Activated T-cell treated with anti-CD3 and anti-CD28 coated beads, Interleukin-2, amount 50 U/mL, for 4 hours (primary cell): ENCODE measurements at regions not wholly inside any gene's neighbourhood (a gene's known extent, or its start where the extent isn't known, plus 50 kb on each side); places are given as distances from the start of the nearest gene placed in this dataset.
"Not testable (repeated sequence)": the region's sequence is repeated elsewhere in the genome, so short reads cannot be mapped to it uniquely, and the experiment has no call there.

Experiments
- ATAC-seq, 2 donors: fragments of 200-7000 bp; cut with Tn5 transposase; one replicate each; pipeline ENCODE4 v1.10.0; 2021
- DNase-seq: peaks from one replicate; pipeline ENCODE4 v3.0.0-alpha.2; 2020
- H3K27me3 Mint-ChIP-seq: one replicate; pipeline ENCODE4 v1.8.0; 2021; ENCODE audit warnings: low read depth, mixed read lengths
- H3K36me3 Mint-ChIP-seq: one replicate; pipeline ENCODE4 v1.8.0; 2022; ENCODE audit warnings: mixed read lengths; ENCODE audit not compliant: insufficient read depth
- H3K4me1 Mint-ChIP-seq: one replicate; pipeline ENCODE4 v1.8.0; 2021; ENCODE audit warnings: low read depth, mixed read lengths
- H3K4me3 Mint-ChIP-seq: one replicate; pipeline ENCODE4 v1.8.0; 2021; ENCODE audit warnings: mild to moderate bottlenecking, moderate library complexity, mixed read lengths
- H3K9me3 Mint-ChIP-seq: one replicate; pipeline ENCODE4 v1.8.0; 2021; ENCODE audit warnings: mixed read lengths

DNA sequence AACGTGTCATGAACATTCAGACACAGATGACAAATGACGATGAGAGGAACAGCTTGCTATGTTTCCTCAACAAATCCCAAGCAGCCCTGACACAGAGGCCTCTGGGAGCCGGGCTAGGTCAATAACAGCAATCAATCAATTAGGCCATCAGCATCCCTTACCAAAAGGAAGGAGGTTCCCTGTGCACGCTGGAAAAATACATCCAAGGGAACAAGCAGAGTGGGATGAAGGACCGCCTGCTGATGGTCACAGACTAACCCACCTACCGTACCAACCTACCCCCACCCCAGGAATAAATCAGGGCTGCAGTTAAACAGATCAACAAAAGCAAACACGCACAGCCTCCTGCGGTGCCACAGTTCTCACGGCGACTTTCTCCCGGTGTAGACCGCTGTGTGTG, 265.1 kb upstream of the SFSWAP start:
- H3K4me1 Mint-ChIP-seq = no peaks in the 10 kb centered on the region
- H3K9me3 Mint-ChIP-seq = peaks cover 7% of the 10 kb centered on the region
- no peak for DNase-seq
- no peak overlapping the region for H3K4me3 Mint-ChIP-seq
- no peak for ATAC-seq
- H3K27me3 Mint-ChIP-seq = peaks cover 3% of the 10 kb centered on the region
- H3K36me3 Mint-ChIP-seq = no peaks in the 10 kb centered on the region

DNA sequence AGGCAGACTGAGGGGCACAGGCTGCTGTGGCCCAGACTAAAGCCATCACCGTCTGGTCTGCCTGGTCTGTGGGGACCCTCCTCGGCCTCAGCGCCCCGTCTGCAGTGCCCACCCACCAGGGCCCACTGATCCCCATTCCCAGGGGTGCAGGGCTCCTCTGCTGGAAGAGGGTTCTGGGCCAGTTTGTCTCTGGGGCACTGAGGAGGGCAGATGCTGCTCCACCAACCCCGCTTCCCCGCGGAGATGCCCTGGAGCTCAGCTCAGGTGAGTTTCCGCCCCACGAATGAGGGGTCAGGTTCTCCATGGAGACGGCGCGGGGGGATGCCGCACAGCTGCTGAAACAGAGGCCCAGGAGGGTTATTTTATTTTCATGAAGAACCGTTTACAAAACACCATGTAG, 263.3 kb upstream of the SFSWAP start:
- not testable (repeated sequence) for H3K27me3 Mint-ChIP-seq, H3K4me3 Mint-ChIP-seq, H3K4me1 Mint-ChIP-seq, ATAC-seq, H3K36me3 Mint-ChIP-seq, DNase-seq
- H3K9me3 Mint-ChIP-seq = peaks cover 20% of the 10 kb centered on the region

DNA sequence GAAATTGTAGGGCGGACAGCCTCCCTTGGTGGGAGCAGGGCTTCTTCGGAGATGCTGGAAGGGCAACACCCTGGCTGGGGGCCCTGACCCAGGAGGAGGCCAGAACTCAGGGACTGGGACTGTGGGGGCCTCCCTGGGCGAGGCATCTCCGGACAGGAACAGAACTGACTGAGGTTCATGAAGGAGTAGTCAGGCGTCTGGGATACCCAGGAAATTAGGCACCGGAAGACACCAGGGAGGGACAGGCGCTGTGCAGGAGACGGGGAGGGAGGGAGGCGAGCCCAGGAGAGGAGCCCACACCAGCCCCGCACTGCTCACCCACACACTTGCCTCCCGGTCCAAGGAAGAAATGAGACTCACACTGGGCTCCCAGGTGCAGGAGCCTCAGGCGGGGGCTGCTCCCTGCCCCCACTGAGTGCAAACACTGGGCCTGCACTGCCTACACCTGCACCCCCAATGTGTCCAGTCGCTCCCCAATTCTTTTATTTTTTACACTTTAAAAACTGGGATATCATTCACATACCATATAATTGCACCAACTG, 262.6 kb upstream of the SFSWAP start:
- Mint-ChIP-seq H3K4me1 (no peaks in the 10 kb centered on the region), H3K9me3 (peaks cover 20% of the 10 kb centered on the region), H3K4me3 (no peak overlapping the region), H3K27me3 (peaks cover 13% of the 10 kb centered on the region), H3K36me3 (no peaks in the 10 kb centered on the region)
- no peak for DNase-seq
- no peak for ATAC-seq

DNA sequence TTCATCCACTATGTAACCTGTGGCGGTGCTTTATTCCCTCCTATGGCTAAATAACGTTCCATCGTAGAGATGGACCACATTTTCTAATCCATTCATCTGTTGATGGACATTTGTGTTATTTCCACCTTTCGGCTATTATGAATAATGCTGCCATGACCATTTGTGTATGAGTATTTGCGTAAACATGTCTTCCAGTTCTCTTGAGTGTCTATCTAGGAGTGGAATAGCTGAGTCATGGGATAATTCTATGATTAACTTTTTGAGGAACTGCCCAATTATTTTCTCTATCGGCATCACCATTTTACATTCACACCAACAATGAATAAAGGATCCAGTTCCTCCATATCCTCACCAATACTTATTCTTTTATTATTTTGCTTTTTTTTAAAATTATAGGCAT, 261.9 kb upstream of the SFSWAP start:
- no peaks in the 10 kb centered on the region for H3K4me1 Mint-ChIP-seq

DNA sequence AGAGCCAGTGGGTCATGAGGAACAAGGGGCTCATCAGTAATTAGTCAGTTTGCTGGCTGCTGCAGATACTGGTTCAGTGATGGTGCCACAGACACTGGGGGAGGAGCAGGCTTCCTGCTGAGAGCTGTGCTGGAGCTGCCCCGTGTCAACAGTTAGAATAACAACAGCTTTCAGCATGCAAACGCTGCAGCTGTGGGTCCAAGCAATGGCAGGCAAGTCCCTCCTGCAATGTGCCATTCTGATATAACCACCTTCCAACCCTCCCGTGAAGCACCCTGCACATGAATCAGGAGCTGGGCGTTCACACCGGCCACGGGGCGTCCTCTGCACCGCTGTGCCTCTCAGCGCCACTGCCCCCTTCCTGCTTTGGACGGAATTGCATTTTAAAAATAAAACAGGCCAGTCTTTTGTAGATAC, 258.4 kb upstream of the SFSWAP start:
- ATAC-seq = peak in 1 of 2 donors; percentile 32
- Mint-ChIP-seq H3K4me3 (no peak overlapping the region), H3K36me3 (no peaks in the 10 kb centered on the region)

More for the DNA sequence above, 261.9 kb upstream of the SFSWAP start:
- Mint-ChIP-seq H3K9me3 (peaks cover 20% of the 10 kb centered on the region), H3K36me3 (no peaks in the 10 kb centered on the region), H3K4me3 (no peak overlapping the region), H3K27me3 (peaks cover 13% of the 10 kb centered on the region)
- ATAC-seq (no peak), DNase-seq (no peak)

DNA sequence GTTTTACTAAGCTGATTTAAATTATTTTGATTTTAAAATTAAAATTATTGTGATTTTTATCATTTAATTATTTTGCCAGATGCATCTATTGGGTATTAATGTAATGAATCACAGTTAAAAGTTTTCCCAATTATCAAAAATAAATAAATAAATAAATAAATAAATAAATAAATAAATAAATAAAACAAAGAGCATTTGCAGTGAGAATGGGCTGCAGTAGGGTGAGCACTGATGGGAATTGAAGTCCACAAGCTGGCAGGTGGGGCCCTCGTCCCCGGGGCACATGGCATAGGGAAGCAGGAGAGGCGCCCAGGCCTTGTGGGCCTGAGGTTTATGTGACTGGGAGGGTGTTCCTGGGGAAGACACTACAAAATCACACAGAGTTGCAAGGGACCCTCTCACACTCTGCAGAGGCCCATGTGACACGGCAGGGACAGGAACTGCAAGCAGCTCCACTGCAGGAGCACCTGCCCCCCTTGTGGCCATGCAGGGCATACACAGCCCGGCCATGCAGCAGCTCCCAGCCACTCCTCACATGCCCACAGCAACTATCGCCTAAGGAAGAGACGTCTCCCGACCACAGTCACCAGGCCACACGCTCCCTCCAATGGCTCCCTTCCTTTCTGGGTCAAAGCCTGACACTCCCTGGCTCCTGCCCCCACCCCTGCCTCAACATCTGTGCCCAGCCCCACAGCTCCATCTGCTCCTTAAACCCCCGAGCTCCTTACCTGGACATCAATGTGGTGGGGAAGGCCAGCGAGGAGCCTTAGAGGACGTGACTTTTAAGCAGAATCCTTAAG, 256.3 kb upstream of the SFSWAP start:
- ATAC-seq (peak; percentile 81 to 89), DNase-seq (no peak)
- no peaks in the 10 kb centered on the region for H3K36me3 Mint-ChIP-seq
- H3K4me1 Mint-ChIP-seq = no peaks in the 10 kb centered on the region
- no peak overlapping the region for H3K4me3 Mint-ChIP-seq
- peaks cover 30% of the 10 kb centered on the region for H3K27me3 Mint-ChIP-seq
- H3K9me3 Mint-ChIP-seq = peaks cover 20% of the 10 kb centered on the region

More for the DNA sequence above, 258.4 kb upstream of the SFSWAP start:
- Mint-ChIP-seq H3K4me1 (no peaks in the 10 kb centered on the region), H3K27me3 (peaks cover 27% of the 10 kb centered on the region), H3K9me3 (peaks cover 20% of the 10 kb centered on the region)
- no peak for DNase-seq

DNA sequence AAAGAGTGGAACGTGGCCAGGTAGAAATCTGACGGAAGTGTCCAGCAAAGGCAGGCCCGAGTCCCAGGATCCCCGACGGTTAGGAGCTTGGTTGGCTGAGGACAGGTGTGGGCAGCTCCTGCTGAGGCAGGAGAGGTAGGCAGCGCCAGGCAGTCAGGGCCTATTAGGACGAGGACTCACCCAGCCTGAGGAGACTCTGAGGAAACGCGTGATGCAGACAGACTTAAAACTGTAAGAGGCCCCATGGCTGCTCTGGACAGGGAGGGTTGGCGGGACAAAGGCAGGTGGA, 255.7 kb upstream of the SFSWAP start:
- peaks cover 19% of the 10 kb centered on the region for H3K9me3 Mint-ChIP-seq
- H3K36me3 Mint-ChIP-seq = no peaks in the 10 kb centered on the region
- ATAC-seq (no peak), DNase-seq (no peak)
- H3K4me1 Mint-ChIP-seq = no peaks in the 10 kb centered on the region
- H3K27me3 Mint-ChIP-seq = peaks cover 31% of the 10 kb centered on the region
- H3K4me3 Mint-ChIP-seq = no peak overlapping the region

DNA sequence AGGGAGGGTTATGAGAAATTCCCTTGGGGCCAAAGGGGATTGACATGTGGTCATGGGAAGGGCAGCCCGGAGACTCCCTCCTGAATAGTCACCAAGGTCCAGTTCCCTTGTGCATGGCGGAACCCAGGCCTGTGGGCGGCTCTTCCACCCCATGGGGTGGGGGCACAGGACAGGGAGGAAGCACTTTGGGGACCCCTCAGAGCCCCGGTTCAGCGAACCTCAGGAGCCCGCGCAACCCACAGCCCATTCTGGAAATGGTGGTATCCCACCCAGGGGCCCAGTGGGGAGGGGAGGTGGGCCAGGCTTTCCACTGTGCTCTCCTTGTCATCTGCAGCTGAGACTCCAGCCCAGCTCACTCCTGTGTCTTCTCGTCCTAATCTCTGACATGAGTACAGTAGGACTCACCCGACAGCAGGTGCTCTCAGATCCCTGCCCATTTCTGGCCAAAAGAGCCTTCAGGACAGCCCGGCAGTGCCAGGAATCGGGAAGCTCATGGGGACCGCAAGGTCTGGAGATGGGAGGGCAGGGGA, 255.2 kb upstream of the SFSWAP start:
- Mint-ChIP-seq H3K27me3 (peaks cover 35% of the 10 kb centered on the region), H3K4me1 (no peaks in the 10 kb centered on the region), H3K9me3 (peaks cover 15% of the 10 kb centered on the region), H3K36me3 (no peaks in the 10 kb centered on the region), H3K4me3 (no peak overlapping the region)
- no peak for ATAC-seq
- no peak for DNase-seq

DNA sequence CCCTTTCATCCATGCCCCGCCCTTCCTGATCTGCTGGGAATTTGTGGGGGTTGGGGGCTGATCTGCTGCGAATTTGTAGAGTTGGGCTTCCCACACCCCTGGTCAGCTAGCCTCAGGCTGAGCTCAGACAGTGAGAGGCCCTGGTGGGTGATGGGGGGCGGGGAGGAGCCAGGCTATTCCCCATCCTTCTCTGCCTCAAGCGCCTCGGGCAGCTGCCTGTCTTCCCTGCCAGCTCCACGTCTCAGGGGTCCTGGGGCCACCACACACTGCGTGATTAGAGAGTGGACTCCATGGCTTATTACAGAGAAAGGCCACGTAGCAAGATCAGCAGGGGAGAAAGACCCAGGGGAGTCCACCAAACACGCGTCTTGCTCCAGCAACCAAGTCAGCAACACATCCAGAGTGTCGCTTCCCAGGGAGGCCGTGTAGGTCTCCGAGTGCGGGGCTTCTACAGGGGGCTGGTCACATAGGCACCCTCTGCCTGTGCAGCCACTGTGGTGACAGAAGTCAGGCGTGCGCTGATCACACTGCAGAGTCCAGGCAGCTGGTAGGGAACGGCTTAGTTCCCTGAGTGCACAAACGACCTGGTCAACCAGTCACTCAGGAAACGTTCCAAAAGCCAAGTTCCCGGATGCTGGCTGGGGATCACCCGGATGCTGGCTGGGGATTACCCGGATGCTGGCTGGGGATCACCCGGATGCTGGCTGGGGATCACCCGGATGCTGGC, 254.4 kb upstream of the SFSWAP start:
- no peaks in the 10 kb centered on the region for H3K4me1 Mint-ChIP-seq
- peaks cover 35% of the 10 kb centered on the region for H3K27me3 Mint-ChIP-seq
- no peaks in the 10 kb centered on the region for H3K36me3 Mint-ChIP-seq
- peaks cover 8% of the 10 kb centered on the region for H3K9me3 Mint-ChIP-seq
- ATAC-seq (no peak), DNase-seq (no peak)
- no peak overlapping the region for H3K4me3 Mint-ChIP-seq

DNA sequence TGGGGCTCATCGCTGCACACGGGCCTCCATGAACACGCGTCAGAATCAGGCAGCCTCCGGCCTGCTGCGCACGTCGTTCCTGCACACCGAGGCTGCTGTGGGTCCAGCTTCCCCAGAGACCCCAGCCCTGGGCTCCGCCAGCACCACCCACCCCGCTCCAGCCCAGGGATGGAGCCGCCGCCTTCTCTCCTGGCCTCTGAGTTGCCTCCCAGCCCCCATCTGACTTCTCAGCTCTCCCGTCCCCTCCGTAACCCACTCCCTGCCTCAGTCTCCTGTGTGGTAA, 253.9 kb upstream of the SFSWAP start:
- peaks cover 5% of the 10 kb centered on the region for H3K9me3 Mint-ChIP-seq
- H3K4me1 Mint-ChIP-seq = no peaks in the 10 kb centered on the region
- H3K4me3 Mint-ChIP-seq = no peak overlapping the region
- no peaks in the 10 kb centered on the region for H3K36me3 Mint-ChIP-seq
- ATAC-seq (no peak), DNase-seq (no peak)
- H3K27me3 Mint-ChIP-seq = peaks cover 32% of the 10 kb centered on the region

DNA sequence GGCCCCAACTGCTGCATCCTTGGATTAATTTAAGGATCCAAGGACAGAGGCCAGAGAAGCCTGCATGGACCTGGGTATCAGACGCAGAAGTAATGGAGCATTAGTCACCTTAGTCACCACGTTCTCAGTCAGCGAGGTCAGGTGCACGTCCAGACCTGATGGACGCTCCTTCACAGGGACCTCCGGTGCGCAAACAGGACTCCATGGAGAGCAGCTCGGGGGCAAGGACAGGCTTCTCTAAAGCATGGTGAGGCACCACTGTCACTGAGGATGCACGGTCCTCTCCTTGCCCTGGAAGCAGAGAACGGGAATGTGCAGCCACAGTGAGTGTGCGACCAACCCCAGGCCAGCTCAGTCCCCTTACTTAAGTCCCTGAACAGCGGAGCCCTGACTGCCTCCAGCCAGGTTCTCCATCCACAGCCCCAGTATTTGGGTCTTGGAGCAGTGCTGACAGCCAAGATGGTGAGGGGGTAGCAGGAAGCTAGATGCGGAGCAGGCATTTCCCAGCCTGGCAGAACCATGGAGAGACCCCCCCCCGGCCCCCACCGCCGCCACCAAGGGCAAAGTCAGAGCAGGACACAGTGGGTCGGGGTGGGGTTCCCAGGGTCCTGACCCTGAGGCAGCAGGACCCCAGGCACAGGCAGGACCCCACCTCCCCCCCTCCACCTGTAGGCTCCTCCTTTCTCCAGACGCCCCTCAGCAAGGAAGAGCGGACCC, 253.4 kb upstream of the SFSWAP start:
- Mint-ChIP-seq H3K36me3 (no peaks in the 10 kb centered on the region), H3K9me3 (peaks cover 3% of the 10 kb centered on the region), H3K27me3 (peaks cover 28% of the 10 kb centered on the region), H3K4me1 (no peaks in the 10 kb centered on the region), H3K4me3 (no peak overlapping the region)
- ATAC-seq = no peak
- DNase-seq = no peak

DNA sequence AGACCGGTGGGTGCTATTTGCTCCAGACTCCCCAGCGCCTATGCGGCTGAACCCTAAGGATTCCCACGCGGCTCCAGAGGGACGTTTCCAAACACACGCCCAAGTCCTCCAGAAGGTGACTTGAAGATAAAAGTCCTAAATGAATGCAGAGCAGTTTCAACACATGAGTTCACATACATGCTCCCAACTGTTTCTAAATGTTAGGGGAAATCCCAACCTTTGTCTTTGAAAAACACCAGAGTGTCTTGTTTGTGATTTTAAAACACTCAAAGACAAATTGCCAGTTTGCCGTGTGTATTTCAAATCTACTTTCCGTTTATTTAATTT, 252.9 kb upstream of the SFSWAP start:
- no peak for DNase-seq
- H3K4me3 Mint-ChIP-seq = no peak overlapping the region
- ATAC-seq = no peak
- no peaks in the 10 kb centered on the region for H3K36me3 Mint-ChIP-seq
- H3K27me3 Mint-ChIP-seq = peaks cover 27% of the 10 kb centered on the region
- no peaks in the 10 kb centered on the region for H3K4me1 Mint-ChIP-seq
- H3K9me3 Mint-ChIP-seq = peaks cover 3% of the 10 kb centered on the region

DNA sequence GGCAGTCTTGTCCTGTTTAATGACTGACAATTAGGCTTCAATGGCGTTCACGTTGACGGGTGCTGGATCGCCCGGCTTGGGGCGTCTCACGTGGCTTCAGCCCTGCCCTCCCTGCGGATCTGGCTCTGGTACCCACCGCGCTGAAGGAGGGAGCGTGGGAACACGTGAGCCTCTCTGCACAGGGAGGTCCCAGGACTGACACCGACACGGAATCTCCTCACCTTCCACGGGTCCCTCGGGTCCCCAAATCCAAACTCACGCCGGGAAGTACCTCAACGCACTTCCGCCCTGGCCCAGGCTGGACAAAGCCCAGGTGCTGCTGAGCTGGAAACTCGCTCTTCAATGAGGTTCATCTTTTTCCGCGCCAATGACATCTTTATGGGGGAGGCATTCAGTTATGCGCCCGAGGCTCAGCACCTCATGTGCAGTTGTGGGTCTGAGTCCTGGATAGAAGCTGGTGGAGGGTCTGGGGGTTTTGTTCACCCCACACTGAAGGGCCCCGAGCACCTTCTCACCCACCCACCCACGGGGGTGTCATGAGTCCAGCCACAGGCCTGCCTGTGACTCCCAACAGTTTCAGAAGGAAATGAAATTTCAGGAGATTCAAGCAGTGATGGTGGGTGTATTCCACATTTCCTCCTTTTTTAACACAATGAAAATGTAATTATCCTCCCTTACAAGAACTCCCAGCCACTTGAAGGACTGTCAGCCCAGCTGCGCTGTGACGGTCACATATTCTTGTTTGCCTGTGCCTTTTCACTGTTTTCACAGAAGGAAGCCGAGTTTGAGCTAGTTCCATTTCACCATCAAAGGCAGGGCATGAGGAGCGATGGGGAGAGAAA, 251.7 kb upstream of the SFSWAP start:
- DNase-seq (no peak), ATAC-seq (no peak)
- Mint-ChIP-seq H3K36me3 (no peaks in the 10 kb centered on the region), H3K27me3 (peaks cover 25% of the 10 kb centered on the region), H3K9me3 (peaks cover 3% of the 10 kb centered on the region), H3K4me1 (no peaks in the 10 kb centered on the region), H3K4me3 (no peak overlapping the region)

DNA sequence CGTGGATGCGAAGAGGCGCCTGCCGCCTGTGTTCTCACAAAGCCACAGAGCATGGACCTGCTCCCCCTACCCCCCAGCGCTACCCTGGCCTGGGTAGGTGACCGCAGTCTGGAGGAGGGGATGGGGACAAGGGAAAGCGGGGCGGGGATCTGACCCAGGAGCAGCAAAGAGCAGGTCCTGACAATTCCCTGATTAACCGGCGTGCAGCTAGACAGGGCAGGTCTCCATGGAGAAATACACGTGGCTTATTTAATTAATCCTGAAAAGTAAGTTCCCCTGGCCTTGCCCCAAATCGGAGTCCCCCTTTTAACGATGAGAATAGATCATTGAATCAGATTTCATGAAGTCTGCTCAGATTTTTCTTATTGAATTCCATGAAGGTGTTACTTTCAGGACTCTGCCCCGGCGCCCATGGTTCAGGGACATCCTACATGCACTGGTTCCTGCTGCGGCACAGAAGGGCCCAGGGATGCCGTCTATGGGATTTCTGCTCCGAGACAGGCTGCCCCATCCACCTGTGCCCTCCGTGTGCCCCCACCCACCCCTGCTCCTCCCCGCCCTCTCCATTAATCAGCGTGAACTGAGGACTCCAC, 251.0 kb upstream of the SFSWAP start:
- peaks cover 25% of the 10 kb centered on the region for H3K27me3 Mint-ChIP-seq
- no peak overlapping the region for H3K4me3 Mint-ChIP-seq
- no peaks in the 10 kb centered on the region for H3K36me3 Mint-ChIP-seq
- H3K9me3 Mint-ChIP-seq = peaks cover 3% of the 10 kb centered on the region
- DNase-seq (no peak), ATAC-seq (no peak)
- no peaks in the 10 kb centered on the region for H3K4me1 Mint-ChIP-seq
